EH (cell line): ENCODE measurements at regions not wholly inside any gene's neighbourhood (a gene's known extent, or its start where the extent isn't known, plus 50 kb on each side); places are given as distances from the start of the nearest gene placed in this dataset.

Source experiments
- DNase-seq: peaks from one replicate; pipeline ENCODE4 v3.0.0-alpha.2; 2015; ENCODE audit warnings: low read depth

DNA sequence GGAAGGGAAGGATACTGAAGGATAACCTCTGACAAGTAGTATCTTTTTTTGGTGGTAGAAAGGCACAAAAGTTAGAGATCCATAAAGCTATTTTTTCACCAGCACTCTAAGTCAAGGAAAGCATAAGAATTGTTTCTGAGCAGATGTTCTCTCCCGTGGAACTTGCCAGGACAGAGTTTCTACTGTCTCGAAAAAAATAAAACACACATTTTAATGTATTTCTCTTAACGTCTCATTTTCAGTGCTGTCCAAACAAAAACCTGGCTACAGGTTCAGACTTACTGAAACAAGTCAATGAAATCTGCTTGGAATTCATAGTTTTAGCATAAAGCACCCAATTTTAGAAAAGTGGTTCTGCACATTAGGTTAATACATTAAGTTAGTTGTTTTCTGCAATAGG lies 338.3 kb downstream of the LTN1 start:
- DNase-seq, result no peak

DNA sequence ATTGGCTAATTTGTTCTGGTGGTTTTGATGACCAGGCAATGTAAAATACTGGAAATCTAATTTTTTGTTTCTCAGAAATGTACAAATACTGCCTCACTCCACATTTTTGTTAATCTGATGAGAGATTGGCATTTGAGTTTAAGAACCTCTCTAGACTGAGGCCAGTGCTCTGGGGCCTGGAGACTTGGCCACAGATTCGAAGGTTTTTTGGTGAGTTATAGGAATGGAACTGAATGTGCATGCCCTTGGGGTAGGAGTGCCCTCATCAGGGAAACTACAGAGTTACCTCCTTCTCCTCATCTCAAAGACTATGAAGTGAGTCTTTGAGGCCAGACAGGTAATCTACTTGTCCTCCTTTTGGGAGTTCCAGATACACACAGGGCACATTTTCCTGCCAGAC lies 347.9 kb downstream of the LTN1 start:
- DNase-seq, result peak; percentile 69

DNA sequence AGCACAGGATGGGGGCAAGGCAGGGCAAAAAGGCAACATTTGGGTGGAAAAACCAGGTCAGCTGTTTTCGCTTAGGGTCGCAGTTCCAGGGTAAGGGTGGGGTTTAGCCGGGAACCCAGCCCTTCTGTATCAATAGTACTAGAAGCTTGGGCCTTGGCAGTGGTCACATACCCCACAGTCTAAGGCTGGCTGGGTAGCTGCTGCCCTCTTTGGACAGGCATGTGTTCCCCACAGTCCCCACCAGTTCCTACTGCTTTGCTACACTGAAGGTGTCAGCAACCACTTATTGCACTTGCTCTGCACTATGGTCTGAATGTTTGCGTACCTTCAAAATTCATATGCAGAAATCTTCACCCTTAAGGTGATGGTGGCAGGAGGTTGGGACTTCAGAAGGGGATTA lies 349.8 kb downstream of the LTN1 start:
- DNase-seq, result no peak

DNA sequence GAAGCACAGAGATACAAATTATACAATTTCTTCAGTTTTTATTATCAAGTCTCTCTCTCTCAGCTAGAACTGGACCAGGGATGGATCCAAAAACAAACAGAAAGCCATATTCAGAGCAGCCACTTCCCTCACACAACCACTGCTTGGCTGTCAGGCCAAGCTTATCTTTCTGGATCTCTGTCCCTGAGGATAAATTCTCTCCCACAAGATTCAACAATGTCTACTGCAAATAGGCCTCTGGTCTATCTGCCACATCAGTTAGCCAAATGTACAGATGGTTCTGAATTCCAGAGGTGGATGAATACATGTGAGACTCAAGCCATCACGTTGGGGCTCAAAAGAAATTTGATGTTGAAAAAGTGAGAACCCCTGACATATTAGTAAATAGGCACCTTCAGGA lies 350.9 kb downstream of the LTN1 start:
- DNase-seq, result peak; percentile 72

DNA sequence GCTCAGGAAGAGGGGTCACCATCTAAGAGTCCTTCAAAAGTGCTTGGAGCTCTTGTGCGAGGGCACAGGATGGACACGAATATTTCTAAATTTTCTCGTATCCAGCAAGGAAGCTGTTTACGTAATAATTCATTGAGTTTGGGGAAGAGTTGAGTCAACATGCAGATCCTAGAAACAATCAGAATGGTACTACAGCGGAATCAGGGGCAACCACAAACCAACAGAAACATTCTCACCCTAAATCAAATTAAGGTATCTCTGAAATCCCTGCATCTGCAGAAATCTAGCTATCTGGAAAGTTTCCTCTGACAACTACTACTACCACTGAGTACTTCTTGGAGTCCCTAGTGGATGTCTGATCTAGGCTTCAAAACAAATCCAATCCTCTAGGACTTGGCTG lies 352.4 kb downstream of the LTN1 start:
- DNase-seq, result no peak

DNA sequence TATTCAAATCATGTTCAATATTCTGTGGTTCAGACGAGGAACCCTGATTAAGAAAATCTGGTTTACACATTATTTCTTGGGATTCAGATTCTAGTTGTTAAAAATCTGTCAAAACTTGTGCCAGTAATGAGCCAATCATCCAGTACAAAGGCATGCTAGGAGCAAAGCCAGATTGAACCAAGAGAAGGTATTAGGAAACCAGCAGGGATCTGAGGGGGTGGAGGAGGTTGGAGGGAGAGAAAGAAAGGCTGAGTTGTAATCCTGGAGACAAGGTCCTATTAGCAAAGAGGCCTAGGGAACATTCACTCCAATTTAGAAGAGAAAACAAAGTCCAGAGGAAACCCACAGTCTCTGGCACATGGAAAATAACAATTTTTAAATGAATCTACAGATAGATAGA lies 352.9 kb downstream of the LTN1 start:
- DNase-seq, result peak; percentile 30

DNA sequence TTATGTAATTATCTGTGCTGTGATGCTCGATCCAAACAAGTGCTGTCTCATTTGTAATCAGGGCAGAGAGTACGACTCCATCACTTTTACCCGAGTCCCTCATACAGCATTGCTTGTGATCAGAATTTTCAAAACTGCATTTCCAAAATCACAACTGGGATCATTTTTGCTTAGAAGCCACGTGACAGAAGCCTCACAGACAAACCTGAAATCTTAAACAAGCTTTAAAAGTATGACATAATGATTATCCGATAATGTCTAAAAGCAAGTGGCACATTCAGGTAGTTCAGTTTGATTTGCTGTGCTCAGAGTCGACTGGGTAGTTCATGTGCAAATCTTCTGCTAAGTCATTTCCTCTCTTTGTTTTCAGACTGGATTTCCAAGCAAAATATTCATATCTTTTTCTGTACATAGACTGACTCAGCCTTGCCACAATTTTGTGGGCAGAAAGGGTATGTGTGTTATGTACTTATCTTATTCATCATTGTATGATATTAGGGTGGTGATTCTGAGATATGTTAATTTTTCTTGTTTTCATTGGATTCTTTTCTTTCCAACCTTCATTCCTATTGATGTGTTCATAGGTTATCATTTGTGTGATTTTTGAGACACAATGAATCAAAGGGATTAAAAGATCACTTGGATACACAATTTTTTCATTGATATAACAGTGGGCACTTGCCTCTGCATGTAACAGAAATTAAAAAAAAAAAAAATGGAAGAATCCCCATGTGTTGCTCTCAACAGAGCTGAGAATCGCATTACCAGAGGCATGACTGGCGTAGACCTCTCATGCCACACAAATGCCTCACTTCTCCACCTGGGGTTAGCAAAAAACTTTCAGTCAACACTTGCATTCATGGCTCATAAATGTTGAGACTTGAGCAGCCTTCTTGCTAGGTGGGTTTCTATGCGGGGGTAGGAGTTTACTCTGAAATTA lies 355.7 kb downstream of the LTN1 start:
- DNase-seq, result peak; percentile 95

DNA sequence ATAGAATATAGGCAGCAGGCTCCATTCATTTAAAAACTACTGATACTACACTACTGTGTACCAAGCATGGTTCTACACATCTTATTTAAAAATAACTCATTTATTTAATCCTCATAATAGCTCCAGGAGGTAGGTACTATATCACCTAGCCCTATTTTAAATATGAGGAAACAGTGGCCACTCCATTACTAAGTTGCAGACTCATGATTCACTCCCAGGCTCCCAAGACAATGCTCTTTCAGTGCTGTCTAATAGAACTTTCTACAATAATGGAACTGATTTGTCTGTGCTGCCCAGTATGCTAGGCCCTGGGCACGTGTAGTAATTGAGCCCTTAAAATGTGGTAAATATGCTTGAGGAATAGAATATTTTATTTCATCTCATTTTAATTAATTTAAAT lies 357.1 kb downstream of the LTN1 start:
- no peak for DNase-seq

DNA sequence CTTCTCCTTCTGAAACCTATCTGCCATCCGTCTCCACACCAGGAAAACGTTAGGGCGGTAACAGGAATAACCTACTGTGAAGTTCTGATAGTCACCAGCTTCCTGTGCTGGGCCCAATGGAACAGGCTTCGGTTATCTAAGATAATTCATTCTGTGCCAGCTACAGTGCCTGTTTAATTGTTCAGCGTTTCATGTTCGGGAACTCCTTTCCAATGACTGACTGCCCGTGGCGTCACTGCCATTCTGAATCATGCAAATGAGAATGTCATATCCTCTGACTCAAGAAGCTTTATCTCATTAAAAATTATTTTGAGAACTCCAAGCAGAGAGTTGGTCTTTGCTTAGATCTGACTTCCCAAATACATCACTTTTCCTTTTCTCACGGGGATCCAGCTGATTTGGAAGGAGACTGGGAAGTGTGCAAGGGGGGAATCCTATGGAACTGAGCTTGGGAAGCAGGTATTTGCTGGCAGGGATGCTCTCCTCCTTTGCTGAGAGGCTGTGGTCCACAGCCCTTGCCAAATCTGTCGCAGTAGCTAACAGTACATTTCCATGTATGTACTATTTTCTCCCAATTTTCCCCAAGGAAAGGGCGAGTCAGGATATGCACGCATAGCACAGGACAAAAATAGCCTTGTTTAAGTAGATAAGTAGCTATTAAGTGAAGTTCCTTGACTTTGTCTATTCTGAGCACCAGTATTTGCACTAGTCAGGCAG lies 358.7 kb downstream of the LTN1 start:
- DNase-seq, result peak; percentile 96

DNA sequence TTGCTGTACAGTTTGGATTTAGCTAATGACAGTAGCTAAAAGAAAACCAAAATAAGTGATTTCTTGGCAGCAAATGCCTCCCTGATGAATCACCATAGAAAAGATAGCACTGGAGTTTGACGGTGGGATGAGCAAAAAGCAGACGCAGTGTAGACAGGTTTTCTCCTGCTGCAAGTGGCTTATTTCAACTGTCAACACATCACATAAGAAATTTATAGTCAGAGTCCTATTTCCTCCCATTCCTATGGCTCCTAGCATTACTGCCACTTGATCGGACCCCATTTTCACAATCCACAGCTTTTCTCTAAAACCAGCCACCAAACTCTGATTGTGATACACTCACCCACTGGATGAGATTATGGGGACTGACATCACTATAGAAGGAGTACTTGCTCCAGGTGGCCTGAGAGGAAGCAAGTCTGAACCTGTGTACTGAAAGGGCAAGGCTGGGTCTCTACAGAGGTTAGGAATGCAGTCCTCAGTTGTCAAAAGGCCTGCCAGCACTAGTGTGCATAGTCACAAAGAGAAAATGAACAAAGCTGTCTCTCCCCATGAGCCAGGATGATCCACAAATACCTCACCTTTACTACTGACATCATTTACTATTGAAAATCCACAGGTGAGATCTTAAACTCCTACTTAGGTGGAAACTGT lies 359.8 kb downstream of the LTN1 start:
- DNase-seq, result peak; percentile 85

DNA sequence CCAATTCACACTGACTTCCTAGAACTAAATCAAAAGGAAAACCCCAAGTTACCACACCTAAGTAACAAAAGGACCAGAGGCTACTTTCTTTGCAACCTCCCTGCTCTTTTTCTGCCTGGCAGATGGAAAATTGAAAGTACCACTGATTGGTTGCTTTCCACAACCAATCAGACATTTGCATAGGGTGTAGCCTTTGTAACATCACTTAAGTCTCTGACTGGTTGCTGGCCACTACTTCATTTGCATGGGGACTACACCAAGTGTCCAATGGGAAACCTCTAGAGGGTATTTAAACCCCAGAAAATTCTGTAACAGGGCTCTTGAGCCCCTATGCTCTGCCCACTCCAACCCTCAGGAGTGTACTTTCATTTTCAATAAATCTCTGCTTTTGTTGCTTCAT lies 365.0 kb downstream of the LTN1 start:
- DNase-seq, result no peak

DNA sequence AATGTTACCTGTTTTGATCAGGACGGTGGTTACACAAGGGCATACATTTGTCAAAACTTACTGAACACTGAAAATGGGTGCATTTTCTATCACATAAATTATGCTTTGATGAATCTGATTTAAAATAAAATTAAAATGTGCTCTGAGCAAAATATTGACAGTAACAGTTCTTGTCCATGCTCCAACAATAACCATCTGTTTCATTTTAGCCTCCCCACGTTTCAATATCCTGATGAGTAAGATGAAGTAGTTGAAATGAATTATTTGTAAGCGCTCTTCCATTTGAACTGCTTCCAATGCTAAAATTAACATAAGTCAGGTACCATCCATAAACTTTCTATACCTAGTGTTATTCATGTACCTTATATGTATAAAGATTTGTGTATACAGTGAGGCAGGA lies 365.4 kb downstream of the LTN1 start:
- no peak for DNase-seq

DNA sequence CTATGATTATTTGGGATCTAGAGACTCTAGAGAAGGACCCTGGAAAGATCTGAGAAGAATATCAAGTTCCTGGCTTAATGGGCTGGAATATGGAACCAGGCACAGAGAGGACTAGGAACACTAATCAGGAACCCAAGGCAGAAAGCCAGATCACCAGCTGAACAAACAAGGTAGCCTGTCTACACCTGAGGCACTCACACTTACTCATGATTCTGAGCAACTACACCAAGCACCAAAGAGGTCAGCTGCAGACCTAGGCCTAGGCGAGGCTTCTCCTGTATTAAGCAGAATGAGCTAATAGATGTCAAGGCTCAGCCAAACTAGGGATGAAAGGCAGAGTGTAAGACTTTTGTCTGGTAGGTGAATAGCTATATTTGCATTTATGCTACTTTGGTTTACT lies 368.1 kb downstream of the LTN1 start:
- DNase-seq, result no peak

DNA sequence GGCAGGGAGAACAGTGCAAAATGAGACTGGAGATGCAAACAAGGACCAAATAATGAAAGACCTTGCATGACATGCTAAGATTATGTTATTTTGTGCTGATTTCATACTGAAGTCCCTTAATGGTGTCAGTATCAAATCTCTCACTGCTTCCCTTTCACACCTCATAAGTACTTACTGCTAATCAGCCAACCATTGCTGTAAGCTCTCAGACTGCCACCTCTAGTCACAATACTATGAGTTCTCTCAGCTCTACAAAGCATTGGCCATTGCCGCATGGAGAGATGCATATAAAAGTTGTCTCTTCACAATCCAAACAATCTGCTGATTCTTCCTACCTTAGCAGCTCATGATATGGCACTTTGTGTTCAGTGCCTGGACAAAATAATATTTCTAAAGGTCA lies 375.4 kb downstream of the LTN1 start:
- DNase-seq, result no peak

DNA sequence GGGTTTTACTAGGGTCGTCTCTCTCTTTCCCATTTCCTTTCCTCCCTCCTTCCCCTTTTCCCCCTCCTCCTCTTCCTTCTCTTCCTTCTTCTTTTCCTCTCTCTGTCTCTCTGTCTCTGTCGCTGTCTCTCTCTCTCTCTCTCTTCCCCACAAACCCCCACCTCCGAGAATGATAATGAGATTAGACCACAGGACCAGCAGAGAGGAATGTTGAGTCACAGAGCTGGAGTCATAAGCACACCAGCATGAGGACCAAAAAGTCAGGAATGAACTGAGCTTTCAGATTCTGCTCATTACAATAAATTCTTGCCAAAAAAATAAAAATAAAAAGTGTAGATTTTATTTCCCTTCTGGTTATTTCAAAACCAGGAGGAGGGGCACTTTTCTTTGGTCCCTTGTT lies 377.4 kb downstream of the LTN1 start:
- peak; percentile 92 for DNase-seq

DNA sequence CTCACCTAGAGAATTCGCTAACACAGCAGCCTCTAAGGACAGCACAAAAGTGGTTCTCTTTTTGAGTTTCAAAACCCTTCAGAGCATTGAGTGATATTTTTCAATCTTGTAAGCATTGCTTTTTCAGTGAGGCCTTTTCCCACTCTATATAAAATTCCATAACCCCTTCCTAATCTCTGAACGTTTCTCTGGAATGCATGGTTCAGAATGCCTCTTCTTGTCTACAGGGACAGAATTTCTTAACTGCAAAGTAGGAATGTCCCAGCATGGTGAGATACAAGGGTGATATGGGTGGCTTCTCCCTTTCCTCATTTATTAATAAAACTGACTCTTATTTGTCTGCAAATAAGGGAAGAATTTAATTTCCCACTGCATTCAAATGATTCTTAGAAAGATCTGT lies 377.9 kb downstream of the LTN1 start:
- DNase-seq, result peak; percentile 70

DNA sequence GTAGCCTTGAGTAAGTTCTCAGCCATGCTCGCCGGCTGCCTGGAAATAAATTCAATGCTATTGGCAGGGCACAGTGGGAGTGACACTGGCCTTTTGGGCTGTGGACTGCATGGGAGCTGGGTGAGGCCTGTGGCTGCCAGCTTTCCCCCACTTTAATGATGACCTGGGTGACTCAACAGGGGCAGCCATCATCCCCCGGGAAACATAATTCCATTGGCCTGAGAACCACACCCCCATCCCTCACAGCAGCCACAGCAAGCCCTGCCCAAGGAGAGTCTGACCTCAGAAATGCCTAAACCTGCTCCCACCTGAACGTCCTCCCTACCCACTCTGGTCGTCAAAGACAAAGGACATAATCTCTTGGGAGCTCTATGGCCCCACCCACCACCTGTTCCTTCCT lies 384.0 kb downstream of the LTN1 start:
- DNase-seq, result peak; percentile 24

DNA sequence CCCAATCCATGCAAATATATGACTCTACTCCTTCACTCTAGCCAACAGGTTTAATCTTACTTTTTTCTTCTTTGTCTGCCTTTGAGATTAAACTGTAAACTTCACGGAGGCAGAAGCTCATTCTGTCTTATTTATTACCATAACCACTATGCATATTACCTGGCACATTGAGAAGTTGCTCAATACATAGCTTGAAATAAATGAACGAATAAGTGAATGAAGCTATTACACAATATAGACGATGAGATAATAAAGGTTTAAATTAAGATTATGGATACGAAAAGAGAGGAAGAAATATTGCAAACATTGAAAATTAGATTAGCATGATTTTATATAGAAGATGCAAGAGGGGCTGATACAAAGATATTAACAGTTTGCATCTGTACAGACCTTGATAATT lies 385.1 kb downstream of the LTN1 start:
- DNase-seq, result no peak

DNA sequence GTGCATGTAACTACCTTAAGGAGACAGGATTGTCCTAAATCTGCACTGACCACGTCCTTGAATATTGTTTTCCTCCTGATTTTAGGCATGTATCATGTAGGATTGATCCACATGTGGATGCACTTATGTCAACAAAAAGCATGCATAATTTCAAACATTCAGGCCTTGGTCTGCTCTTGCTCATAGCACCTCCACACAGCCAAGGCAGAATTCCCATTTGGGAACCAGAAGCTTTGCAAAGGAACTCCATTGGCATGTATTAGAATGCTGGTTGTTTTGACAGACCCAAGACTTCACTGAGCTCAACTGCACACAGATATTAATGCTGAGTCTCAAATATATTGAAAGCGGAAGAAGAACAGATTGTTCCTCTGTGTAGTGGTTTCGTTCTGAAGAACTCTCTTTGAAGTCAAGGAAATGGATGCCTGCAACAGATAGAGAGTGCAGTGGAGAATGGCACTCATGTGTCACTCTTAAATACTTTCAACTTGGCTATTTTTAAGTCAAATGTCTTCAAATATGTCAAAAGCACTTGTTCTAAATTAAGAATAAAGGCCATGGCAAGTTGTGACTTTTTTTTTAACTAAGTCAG lies 387.6 kb downstream of the LTN1 start:
- no peak for DNase-seq

DNA sequence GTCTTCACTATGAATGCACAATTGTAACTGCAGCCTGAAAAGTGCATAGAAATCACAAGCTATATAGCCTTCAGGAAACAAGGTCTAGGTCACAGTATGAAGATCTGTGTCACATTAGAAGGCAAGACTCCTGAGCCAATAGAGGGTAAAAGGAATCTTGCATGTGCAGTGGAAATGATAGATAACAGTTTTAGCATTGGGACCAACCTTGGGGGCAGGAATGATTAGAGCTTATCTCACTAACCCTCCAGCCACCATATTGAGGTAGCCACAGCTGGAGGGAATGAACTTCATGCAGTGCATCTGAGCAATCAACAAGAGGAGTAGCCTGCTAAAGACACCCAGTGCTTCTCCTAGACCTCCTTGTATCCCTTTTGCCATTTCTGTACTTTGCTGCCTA lies 390.1 kb downstream of the LTN1 start:
- DNase-seq, result no peak

DNA sequence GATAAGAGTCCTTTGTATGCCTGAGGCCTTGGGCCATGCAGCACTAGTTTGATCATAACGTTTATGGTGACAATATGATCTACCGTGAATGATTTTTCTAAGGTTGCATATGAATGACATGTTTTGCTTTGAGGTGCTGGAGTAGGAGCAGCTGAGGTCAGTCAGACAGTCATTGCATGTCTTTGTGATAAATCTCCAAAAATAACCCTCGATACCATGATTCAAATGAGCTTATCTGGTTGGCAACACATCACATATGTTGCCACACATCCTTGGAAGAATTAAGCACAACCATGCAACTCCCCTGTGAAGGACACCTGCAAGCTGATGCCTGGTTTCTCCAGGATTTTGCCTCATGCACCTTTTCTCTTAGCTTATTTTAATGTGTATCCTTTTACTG lies 394.5 kb downstream of the LTN1 start:
- no peak for DNase-seq

DNA sequence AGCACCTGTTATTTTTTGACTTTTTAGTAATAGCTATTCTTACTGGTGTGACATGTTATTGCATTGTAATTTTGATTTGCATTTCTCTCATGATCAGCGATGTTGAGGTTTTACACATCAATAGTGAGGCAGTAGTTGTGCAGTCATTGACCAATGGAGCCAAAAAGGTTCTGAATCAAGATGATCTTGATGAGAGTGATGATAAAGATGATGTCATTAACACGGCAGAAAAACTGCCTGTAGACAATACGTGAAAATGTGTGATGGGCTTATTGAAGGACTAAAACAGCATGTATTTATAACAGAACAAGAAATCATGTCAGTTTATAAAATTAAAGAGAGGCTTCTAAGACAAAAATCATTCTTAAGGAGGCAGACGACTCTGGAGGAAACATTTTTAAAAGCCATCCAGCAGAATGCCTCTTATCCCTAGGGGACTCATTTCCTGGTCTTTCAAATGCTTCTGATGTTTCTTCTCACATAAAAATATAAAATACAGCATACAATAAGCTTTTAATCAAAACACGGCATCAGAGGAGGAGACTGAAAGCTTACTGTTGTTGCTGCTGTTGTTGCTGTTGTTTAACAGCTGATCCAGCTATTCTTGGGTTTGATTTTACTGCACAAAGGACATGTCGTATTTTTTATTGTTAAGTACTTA lies 400.3 kb downstream of the LTN1 start:
- no peak for DNase-seq
